NCI-H1092 treated with DMSO at 0.1 percent for 48 hours (cell line): ENCODE measurements at regions not wholly inside any gene's neighbourhood (a gene's known extent, or its start where the extent isn't known, plus 50 kb on each side); places are given as distances from the start of the nearest gene placed in this dataset.
"Not testable (repeated sequence)": the region's sequence is repeated elsewhere in the genome, so short reads cannot be mapped to it uniquely, and the experiment has no call there.

Experiments used
- DNase-seq: peaks from one replicate; lab custom pipeline; 2025; lab: John Stamatoyannopoulos, UW

DNA sequence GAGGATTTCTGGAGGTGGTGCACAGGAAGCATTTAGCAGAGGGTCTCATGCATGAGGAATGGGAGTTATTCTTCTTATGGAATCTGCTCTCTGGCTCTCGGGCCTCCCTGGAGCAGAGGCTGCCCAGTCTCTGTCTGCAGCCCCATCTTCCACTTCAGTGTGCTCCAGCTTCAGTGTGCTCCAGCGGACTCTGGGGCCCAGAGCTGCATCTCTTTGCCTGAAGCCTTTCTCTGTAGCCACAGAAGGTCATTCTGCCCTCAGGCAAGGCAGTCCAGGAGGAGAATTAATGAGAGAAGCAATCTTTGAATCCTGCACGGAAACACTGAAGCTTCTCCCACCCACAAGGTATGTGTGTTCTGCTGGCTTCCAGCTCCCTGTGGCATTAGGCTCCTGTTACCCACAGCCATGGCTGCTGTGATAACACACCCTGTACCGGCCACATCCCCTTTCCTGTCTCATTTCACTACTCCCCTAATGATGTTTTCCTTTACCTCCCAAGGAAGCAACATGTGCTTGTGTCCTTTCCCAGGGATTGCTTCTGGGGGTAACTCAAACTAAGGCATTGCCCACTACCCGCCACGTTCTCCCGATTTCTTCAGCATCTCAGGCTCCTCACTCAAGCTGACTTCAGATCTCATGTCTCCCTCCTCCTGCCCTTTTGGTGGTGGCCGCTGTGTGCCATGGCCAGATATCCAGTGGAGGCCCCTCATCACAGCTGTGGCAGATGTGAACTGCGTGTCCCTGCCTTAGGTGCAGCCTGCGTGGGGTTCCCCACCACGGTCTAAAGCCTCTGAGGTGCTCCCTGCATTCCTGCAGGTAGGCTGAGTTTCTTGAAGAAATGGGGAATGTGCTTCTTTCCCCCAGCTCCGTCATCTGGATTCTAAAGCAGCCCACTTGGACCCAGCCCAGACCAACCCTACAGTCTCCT, 181.2 kb upstream of the GALNT2 start:
- no peak for DNase-seq

DNA sequence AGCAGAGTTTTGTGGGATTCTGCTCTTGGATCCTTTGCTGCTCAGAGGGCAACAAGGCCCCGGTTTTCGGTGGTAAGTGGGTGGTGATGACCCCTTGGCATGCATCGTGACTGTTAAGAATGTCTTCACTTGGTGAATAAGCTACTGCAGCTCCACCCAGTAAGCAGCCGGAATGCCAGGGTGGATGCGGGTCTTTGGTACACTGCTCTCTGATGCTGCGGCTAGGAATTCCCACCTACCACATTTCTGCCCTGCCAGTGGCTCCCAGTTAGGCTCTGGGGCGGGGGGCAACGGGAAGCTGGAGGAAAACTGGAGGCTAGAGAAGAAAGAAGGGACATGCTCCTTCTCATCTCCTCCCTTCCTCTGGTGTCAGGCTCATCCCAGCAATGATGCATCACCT, 180.4 kb upstream of the GALNT2 start:
- DNase-seq: no peak

DNA sequence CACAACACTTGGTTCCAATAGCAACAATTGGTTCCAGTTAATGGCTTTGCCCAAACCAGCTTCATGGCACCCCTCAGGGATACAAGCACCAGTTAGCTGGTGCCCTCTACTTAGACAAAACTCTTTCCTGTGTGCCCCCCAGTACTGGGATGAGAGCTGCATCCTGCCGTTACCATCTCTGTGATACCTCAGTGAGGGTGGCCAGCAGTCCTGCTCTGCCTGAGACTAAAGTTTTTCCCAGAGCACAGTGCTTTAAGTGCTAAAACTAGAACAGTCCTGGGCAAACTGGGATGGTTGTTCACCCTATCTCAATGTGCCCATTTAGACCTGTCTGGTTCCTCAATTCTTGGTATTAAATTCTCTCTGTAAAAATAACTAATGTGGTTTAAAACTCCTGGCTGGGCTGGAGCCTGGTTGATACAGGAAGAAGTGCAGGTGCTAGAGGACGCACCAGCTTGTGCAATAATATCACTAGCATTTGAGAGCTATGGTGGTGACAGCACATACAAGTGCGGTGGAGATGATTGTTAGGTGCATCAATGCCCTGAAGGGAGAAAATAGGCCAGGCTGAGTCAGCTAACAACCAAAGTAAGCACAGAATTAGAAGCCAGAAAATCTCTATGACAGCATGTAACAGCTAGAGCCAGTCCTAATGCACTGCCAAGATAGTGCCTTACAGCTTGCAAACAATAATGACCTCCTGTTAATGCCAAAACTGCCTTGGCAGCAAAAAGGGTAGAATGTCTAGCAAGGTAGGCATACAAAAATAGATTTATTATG, 179.8 kb upstream of the GALNT2 start:
- no peak for DNase-seq

DNA sequence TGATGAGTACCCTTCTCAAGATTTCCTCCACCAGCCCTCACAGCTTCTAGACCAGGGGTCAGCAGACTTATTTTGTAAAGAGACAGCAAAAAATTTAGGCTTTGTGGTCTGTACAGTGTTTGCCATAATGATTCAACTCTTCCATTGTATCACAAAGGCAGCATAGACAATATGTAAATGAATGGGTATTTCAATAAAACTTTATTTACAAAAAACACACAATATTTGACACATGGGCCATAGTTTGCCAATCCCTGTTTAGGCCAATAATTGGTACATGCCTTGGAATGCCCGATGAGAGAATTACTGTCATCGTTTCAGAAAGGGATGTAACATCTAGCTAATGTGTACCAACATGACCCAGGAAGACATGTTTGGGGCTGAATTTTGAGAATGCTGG, 178.9 kb upstream of the GALNT2 start:
- DNase-seq: no peak

DNA sequence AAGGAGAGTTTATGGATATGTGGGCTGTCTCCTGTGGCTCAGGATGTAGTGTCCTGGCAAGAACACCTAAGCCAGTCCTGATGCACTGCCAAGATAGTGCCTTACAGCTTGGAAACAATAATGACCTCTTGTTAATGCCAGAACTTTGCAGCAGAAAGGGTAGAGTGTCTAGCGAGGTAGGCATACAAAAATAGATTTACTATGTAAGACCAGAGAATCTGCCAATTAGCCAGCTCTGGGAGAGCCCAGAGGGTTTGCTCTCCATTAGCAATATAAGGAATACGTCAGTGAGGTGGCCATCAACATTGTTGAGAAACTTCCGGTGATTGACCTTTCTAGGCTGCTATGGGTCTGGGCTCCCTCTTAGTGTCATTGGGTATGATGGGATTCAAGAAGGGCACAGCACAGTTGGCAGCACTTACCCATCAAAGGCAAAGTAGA, 178.5 kb upstream of the GALNT2 start:
- no peak for DNase-seq

DNA sequence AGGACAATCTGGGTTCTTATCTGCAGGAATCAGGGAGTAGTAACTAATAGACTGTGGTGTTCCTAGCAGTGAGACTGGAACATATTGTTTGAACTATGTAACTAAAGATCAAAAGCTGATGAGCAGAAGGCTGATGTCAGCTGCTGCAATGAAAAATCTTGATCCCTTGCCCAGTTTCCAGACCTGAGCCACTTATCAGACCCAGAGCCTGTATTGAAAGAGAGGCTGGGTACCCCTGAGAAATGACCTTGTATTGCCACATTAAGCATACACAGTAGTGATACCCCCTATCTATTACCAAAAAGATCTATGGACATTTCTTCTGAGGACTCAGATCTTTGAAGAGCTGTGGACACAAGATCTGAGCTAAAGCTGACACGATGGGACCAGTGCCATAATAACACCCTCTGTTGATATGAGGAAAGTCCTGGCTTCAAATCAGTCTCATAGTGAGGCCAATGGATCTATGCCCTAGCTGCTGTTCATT, 178.0 kb upstream of the GALNT2 start:
- no peak for DNase-seq

DNA sequence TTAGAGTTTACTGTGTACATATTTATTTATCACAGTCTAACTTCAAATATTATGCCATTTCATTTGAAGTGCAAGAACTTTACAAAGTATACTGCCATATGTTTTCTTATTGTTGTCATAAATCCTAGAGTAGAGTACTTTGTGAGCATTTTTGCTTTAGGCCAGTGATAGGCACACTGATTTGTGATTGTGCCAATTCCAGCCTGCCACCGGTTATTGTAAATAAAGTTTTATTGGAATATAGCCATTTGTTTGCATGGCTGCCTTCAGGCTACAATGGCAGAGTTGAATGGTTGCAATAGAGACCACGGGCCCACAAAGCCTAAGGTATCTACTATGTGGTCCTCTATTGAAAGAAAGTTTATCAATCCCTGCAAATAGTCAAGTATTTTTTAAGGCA, 175.8 kb upstream of the GALNT2 start:
- DNase-seq: no peak

DNA sequence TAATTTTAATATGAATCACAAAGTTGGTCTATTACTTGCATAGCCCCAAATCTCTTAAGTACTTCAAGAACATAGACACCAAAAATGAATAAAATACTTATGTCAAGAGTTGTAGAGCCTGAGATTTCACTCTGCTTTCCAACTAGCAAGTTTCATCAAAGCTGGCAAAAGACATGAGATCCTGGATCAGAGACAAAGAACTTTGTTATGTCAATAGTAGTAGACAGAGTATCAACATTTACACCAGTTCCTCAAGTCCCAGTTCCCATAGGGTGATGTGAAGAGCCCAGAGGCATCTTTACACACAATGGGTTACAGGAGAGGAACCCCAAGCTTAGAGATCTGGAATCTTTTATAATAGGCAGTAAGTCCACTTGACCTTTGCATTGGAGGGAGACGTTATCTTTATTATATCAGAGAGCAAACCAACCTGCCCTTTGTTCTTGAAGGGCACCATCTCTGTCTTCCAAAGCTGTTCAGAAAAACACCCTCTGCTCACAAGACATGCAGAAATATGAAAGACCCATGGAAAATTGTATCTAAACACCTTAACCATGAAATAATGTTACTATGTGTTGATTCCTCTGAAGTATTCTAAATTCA, 174.4 kb upstream of the GALNT2 start:
- DNase-seq: no peak

DNA sequence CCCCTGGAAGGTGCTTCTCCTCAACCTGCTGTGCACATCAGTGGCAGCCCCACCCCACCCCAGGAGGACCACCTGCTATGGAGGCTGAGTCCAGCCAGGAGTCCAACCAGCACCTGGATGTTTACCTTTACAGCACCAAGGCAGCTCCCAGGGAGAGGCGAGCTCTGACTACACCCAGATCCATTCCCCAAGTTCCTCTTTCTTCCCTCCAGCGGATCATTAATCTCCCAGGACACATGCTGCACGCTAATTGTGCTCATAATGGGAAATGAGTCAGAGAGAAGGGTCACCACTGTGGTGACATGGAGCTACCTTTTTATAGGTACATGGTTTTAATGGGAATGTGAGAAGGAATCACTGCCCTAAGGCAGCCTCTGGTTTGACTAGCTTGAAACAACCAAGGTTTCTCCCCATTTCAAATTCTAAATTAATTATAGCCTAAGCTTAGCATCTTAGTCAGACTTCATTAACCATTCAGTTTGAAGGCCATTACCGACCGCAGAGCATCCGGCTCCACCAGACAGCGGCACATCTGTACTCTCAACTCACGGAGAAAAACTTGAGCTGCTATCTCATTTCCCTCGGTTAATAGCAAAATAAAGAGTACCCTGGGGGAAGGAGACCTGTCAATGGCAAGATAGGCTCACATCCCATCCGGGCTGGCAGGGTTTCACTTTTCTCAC, 173.1 kb upstream of the GALNT2 start:
- DNase-seq: no peak

DNA sequence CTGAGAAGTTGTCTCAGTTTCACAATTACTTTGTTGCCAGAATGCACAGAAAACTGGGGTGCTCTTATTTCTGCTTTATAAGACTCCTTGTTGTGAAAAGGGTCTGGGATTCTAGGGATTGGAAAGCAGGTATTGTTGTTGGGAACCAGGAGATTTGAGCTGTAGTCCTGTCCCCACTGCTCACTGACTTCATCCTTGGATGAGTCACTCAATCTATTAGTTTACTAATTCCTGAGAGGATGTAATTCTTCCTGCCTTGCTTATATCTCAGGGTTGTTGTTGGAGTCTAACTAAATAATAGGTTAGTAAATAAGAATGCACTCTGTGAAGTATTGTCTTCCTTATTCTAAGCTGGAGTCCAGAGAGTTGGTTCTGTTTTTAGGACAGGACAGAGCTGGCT, 172.5 kb upstream of the GALNT2 start:
- DNase-seq: no peak

DNA sequence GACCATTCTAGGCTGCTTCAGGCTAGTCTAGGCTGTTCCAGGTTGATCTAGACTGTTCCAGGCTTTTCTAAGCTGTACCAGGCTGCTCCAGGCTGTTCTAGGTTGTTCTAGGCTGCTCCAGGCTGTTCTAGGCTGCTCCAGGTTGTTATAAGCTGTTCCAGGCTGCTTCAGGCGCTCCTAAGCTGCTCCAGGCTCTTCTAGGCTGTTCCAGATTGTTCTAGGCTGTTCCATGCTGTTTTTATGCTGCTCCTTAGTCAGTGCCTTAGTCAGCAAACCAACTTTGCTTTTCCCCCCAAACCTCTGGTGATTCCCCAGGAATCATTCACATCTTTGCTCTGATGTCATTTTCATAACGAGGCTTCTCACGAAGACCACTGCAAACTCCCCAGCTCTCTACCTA, 171.4 kb upstream of the GALNT2 start:
- no peak for DNase-seq

DNA sequence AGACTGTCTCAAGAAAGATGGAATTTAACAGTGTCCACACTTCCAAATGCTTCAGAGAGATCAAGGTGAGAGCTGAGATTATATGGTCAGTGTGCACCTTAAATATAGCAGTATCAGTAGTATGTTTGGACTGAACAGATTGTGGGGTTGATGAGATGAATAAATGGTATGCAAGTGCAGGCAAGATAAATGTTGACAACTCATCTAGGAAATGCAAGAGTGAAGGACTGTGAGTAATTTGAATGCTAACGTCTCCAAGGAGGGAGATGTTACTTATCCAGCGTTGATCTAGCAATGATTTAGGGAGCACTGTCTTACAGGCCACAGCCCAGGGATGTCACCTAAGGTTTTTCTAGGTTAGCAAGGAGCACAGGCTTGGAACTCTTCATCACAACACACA, 170.7 kb upstream of the GALNT2 start:
- DNase-seq: no peak

DNA sequence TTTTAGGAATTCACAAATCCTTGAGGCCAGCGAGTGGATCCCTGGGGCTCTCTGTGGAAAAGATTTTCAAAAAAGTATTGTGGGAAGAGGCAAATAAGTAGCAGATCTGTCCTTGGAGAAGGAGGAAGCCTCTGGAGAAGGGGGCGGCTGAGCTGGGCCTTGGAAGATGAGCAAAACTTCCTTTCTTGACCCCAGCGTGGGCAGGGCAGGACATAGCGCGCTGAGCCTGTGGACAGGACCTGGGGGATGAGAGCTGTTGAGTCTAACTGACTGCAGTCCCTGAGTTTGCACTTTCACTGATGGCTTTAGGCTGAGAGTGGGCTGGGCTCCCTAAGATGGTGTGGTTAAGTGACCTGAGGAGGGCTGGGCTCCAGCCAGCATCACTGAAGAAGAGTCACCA, 170.2 kb upstream of the GALNT2 start:
- DNase-seq: no peak

DNA sequence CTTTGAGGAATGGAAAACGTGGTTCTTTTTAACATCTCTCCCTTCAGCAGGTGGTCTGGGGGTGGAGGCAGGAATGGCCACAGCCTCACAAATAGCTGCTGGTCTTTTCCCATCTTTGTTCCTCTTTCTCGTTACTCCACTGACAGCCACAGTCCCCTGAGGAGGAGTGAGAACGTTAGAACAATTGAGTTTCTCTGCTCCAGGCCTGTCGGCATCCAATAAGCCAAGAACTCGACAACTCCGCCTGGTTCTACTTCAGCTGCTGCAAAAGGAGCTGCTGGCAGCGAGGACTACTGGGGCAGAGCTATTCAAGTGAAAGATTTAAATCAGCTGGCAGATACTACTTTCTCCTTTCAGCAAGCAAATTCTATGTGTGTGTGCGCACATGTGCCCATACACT, 169.5 kb upstream of the GALNT2 start:
- DNase-seq: no peak

DNA sequence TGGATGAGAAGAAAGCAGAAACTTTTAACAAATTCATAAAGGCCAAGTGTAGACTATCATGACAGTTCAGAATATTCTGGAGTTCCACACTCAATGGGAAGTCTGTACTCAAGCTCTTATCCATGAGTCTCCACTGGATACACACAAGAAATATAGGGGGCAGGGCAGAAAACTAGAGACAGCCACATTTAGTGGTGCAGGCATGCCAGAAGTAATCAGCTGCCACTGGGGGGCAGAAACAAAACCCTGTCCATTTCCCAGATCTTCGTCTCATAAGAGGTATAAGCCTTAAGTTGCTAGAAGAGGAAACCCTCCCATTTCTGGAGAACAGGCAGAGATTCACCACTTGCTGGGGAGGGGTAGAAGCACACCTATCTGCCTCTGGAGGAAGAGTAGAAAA, 166.8 kb upstream of the GALNT2 start:
- DNase-seq: no peak

DNA sequence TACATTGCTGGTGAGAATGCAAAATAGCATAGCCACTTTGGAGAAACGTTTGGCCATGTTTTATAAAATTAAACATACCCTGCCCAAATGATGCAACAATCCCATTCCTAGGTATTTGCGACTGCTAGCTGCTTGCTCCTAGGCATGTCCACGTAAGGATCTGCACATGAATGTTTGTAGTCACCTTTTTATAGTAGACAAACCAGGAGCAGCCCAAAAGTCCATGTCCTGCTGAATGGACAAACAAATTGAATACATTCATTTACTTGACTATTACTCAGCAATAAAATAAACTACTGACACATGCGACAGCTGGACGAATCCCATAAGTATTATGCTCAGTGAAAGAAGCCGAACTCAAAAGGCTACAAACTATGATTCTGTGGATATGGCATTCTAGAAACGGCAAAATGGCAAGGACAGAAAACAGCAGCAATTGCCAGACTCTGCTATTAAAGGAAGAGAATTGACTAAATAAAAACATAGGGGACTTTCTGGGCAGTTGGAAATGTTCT, 161.9 kb upstream of the GALNT2 start:
- DNase-seq: no peak

DNA sequence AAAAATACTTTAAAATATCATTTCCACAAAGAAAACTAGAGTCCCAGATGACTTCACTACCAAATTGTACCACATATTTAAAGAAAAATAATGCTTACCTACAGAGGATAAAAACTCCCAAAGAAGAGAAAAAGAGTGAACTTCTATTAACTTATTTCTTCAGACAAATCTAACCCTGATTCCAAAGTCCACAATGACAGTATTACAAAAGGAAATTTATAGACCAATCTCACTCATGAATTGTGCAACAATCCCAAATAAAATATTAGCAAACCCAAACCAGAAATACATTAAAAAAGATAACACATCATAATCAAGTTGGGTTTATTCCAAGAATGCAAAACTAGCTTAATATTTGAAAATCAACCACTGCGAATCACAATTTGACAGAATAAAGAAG, 161.4 kb upstream of the GALNT2 start:
- DNase-seq: no peak

DNA sequence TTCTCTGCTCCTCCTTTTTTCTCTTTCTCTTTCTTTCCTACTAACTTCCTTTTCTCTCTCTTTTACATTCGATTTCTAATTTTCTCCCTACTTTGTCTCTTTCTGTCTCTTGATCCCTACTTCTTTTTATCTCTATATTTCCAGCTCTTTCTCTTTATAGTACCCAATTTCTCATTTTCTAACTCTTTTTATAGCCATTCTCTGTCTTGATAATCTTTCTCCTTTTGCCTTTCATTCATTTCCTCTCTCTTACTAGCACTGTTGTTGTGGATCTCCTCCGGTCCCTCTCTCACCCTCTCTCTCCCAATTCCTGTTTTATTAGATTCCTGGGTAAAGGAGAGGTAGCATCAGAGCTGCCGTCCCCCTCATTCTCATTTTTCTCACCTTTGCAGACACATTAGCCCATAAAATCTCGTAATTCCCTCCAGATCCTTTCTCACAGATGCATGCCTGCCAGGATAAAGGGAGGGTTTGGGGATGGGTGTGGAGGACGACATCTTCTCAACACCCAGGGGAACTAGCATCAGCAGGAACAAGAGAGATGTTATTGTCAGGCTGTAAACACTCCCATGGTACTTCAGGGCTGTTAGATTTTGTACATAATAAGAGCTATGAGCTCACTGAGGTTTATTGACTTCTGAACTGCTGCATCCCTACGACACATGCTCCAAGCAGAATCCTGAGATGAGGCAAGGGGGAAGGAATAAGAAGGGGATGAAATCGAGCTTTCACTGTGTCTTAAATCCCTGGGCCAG, 159.0 kb upstream of the GALNT2 start:
- DNase-seq: peak; percentile 50

DNA sequence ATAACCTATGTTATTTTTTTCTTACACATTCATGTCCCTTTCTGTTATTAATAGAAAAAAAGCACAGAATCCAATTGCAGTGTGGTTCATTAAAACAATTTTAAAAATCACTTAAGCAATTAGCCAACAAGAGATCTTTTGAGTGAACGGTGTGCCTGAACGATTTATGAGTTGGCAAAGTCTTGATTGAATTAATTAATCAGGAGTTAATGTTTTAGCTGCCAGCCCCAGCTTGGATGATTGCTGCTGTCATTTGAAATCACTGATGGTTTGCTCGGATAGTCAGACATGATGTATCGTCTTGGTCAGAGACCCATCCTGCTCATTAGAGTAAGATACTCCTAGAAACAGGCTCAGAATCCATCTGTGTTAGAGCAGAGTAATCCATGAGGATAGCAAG, 158.3 kb upstream of the GALNT2 start:
- DNase-seq: no peak

DNA sequence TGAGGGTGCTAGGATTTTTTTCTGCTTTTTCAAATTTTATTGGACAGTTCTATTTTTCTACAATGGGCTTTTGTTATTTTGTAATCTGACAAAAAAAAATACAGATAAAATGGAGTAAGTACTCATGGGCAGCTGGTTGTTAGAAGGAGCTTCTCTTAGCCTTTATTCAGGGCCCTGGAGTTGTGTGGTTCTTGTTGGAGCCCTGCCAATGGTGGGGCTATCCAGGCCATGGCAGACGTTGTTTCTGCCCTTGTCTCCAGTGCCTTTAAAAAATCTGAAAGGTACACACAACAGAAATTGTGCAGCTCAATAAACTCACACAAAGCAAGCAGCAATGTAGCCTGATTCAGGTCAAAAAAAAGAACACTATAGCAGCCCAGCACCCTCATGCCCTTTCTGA, 153.5 kb upstream of the GALNT2 start:
- DNase-seq: peak; percentile 67

DNA sequence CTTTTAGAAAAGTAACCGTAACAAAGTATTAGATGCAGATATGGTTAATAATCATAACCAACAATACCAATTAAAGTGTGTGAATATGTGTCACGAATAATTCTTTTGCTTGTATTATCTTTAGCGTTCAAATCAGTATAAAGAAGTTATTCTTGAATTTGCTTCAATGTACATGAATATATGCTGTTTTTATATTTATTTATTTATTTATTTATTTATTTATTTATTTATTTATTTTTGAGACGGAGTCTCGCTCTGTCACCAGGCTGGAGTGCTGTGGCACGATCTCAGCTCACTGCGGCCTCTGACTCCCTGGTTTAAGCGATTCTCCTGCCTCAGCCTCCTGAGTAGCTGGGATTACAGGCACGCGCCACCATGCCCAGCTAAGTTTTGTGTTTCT, 147.6 kb upstream of the GALNT2 start:
- DNase-seq: not testable (repeated sequence)
